Dedifferentiated amniotic fluid mesenchymal stem cell (primary cell): ENCODE measurements at regions not wholly inside any gene's neighbourhood (a gene's known extent, or its start where the extent isn't known, plus 50 kb on each side); places are given as distances from the start of the nearest gene placed in this dataset.

ENCODE experiments used
- DNase-seq: peaks from one replicate; pipeline ENCODE4 v3.0.0-alpha.2; 2016; ENCODE audit errors: extremely low spot score

GRCh38 chr11:80083531-80083951, 642.7 kb upstream of the TENM4 start:
- no peak for DNase-seq

GRCh38 chr11:80082406-80082805, 641.6 kb upstream of the TENM4 start:
- no peak for DNase-seq

- DNase-seq, result no peak
Observed at GRCh38 chr11:80077113-80077512, 636.3 kb upstream of the TENM4 start.

- no peak for DNase-seq
Observed at GRCh38 chr11:80074837-80075236, 634.0 kb upstream of the TENM4 start.

GRCh38 chr11:80066291-80066690, 625.5 kb upstream of the TENM4 start:
- no peak for DNase-seq

- DNase-seq, result no peak
Observed at GRCh38 chr11:80065086-80065485, 624.3 kb upstream of the TENM4 start.

- no peak for DNase-seq
Observed at GRCh38 chr11:80061056-80061455, 620.2 kb upstream of the TENM4 start.

- no peak for DNase-seq
Observed at GRCh38 chr11:80054582-80055165, 613.8 kb upstream of the TENM4 start.

- DNase-seq, result no peak
Observed at GRCh38 chr11:80048513-80048912, 607.7 kb upstream of the TENM4 start.

- DNase-seq, result no peak
Observed at GRCh38 chr11:80041136-80042000, 600.5 kb upstream of the TENM4 start.

GRCh38 chr11:80034801-80035200, 594.0 kb upstream of the TENM4 start:
- no peak for DNase-seq

- no peak for DNase-seq
Observed at GRCh38 chr11:80031014-80031600, 590.3 kb upstream of the TENM4 start.

GRCh38 chr11:80028998-80029397, 588.2 kb upstream of the TENM4 start:
- no peak for DNase-seq

- no peak for DNase-seq
Observed at GRCh38 chr11:80024119-80024518, 583.3 kb upstream of the TENM4 start.

- DNase-seq, result no peak
Observed at GRCh38 chr11:80023386-80023785, 582.6 kb upstream of the TENM4 start.

- DNase-seq, result no peak
Observed at GRCh38 chr11:80010536-80010935, 569.7 kb upstream of the TENM4 start.

GRCh38 chr11:80009081-80009480, 568.3 kb upstream of the TENM4 start:
- DNase-seq, result no peak

GRCh38 chr11:80007616-80008015, 566.8 kb upstream of the TENM4 start:
- no peak for DNase-seq

GRCh38 chr11:79990141-79990540, 549.3 kb upstream of the TENM4 start:
- DNase-seq, result no peak

GRCh38 chr11:79982185-79982584, 541.4 kb upstream of the TENM4 start:
- DNase-seq, result no peak

- DNase-seq, result no peak
Observed at GRCh38 chr11:79980916-79981315, 540.1 kb upstream of the TENM4 start.

- peak; percentile 47 for DNase-seq
Observed at GRCh38 chr11:79973721-79974617, 533.1 kb upstream of the TENM4 start.
